HG03432 (cell line): ENCODE measurements at regions not wholly inside any gene's neighbourhood (a gene's known extent, or its start where the extent isn't known, plus 50 kb on each side); places are given as distances from the start of the nearest gene placed in this dataset.
"Not testable (repeated sequence)": the region's sequence is repeated elsewhere in the genome, so short reads cannot be mapped to it uniquely, and the experiment has no call there.

Source experiments
- ATAC-seq: cut with Tn5 transposase; IDR thresholded peaks from one replicate; pipeline ENCODE4 v1.9.1; 2021; ENCODE audit warnings: mild to moderate bottlenecking, moderate library complexity; ENCODE audit not compliant: unreplicated experiment

- ATAC-seq: not testable (repeated sequence)
Observed at GRCh38 chr14:105911848-105912292, 385.5 kb downstream of the TMEM121 start.

GRCh38 chr14:105912641-105913180, 386.3 kb downstream of the TMEM121 start:
- ATAC-seq: no peak

- ATAC-seq: no peak
Observed at GRCh38 chr14:105913221-105913620, 386.8 kb downstream of the TMEM121 start.

- ATAC-seq: no peak
Observed at GRCh38 chr14:105913861-105914260, 387.5 kb downstream of the TMEM121 start.

- ATAC-seq: not testable (repeated sequence)
Observed at GRCh38 chr14:105914281-105914680, 387.9 kb downstream of the TMEM121 start.

- ATAC-seq: no peak
Observed at GRCh38 chr14:105914738-105915385, 388.5 kb downstream of the TMEM121 start.

- ATAC-seq: not testable (repeated sequence)
Observed at GRCh38 chr14:105915546-105915945, 389.2 kb downstream of the TMEM121 start.

- not testable (repeated sequence) for ATAC-seq
Observed at GRCh38 chr14:105917136-105917932, 391.0 kb downstream of the TMEM121 start.

GRCh38 chr14:105917933-105918436, 391.6 kb downstream of the TMEM121 start:
- no peak for ATAC-seq

- ATAC-seq: no peak
Observed at GRCh38 chr14:105918496-105919262, 392.3 kb downstream of the TMEM121 start.

GRCh38 chr14:105919458-105920150, 393.2 kb downstream of the TMEM121 start:
- no peak for ATAC-seq

GRCh38 chr14:105920151-105920700, 393.8 kb downstream of the TMEM121 start:
- not testable (repeated sequence) for ATAC-seq

- ATAC-seq: not testable (repeated sequence)
Observed at GRCh38 chr14:105920803-105921755, 394.7 kb downstream of the TMEM121 start.

- not testable (repeated sequence) for ATAC-seq
Observed at GRCh38 chr14:105921781-105922180, 395.4 kb downstream of the TMEM121 start.

GRCh38 chr14:105923520-105924191, 397.3 kb downstream of the TMEM121 start:
- not testable (repeated sequence) for ATAC-seq

- ATAC-seq: no peak
Observed at GRCh38 chr14:105924951-105925591, 398.7 kb downstream of the TMEM121 start.

- no peak for ATAC-seq
Observed at GRCh38 chr14:105925615-105926372, 399.4 kb downstream of the TMEM121 start.
